HG03095 (cell line): ENCODE measurements at regions not wholly inside any gene's neighbourhood (a gene's known extent, or its start where the extent isn't known, plus 50 kb on each side); places are given as distances from the start of the nearest gene placed in this dataset.

Experiments
- ATAC-seq: cut with Tn5 transposase; IDR thresholded peaks from one replicate; pipeline ENCODE4 v1.9.1; 2021; ENCODE audit warnings: moderate library complexity; ENCODE audit not compliant: unreplicated experiment

GRCh38 chr5:125037530-125037929, 291.1 kb upstream of the ZNF608 start:
- no peak for ATAC-seq

- ATAC-seq, result no peak
These were observed 292.0 kb upstream of the ZNF608 start for GRCh38 chr5:125038477-125038876.

- no peak for ATAC-seq
These were observed 295.4 kb upstream of the ZNF608 start for GRCh38 chr5:125041798-125042197.

- no peak for ATAC-seq
These were observed 295.9 kb upstream of the ZNF608 start for GRCh38 chr5:125042261-125042890.

GRCh38 chr5:125043781-125044391, 297.4 kb upstream of the ZNF608 start:
- no peak for ATAC-seq

- ATAC-seq, result no peak
These were observed 298.2 kb upstream of the ZNF608 start for GRCh38 chr5:125044491-125045282.

GRCh38 chr5:125045646-125046045, 299.2 kb upstream of the ZNF608 start:
- no peak for ATAC-seq

GRCh38 chr5:125046838-125047237, 300.4 kb upstream of the ZNF608 start:
- ATAC-seq, result no peak

GRCh38 chr5:125047871-125048270, 301.4 kb upstream of the ZNF608 start:
- no peak for ATAC-seq

GRCh38 chr5:125049721-125050702, 303.6 kb upstream of the ZNF608 start:
- no peak for ATAC-seq

GRCh38 chr5:125050926-125051325, 304.5 kb upstream of the ZNF608 start:
- ATAC-seq, result no peak

GRCh38 chr5:125052584-125052983, 306.1 kb upstream of the ZNF608 start:
- no peak for ATAC-seq

- ATAC-seq, result no peak
These were observed 306.7 kb upstream of the ZNF608 start for GRCh38 chr5:125053179-125053578.

- no peak for ATAC-seq
These were observed 307.7 kb upstream of the ZNF608 start for GRCh38 chr5:125054146-125054545.

GRCh38 chr5:125056671-125057485, 310.4 kb upstream of the ZNF608 start:
- no peak for ATAC-seq

GRCh38 chr5:125057912-125058826, 311.7 kb upstream of the ZNF608 start:
- no peak for ATAC-seq

GRCh38 chr5:125059255-125060002, 313.0 kb upstream of the ZNF608 start:
- ATAC-seq, result no peak

GRCh38 chr5:125061726-125062125, 315.3 kb upstream of the ZNF608 start:
- ATAC-seq, result no peak
